ENCODE measurements at regions not wholly inside any gene's neighbourhood (a gene's known extent, or its start where the extent isn't known, plus 50 kb on each side); places are given as distances from the start of the nearest gene placed in this dataset.

GRCh38 chrX:12058087-12058486 lies 80.2 kb upstream of the FRMPD4 start:
- no peak for TF ChIP-seq CTCF (IDR thresholded peaks at IDR 0.05)
- no peak for TF ChIP-seq EZH2 (IDR thresholded peaks at IDR 0.05; ENCODE audit: borderline replicate concordance, insufficient read depth, low read depth, low read length, poor library complexity, severe bottlenecking)
